ENCODE measurements at regions not wholly inside any gene's neighbourhood (a gene's known extent, or its start where the extent isn't known, plus 50 kb on each side); places are given as distances from the start of the nearest gene placed in this dataset.

GRCh38 chr5:68746643-68747420 is 347.0 kb upstream of the SLC30A5 start:
- no peak for DNase-seq (ENCODE audit: low read depth in 2 of 2)

GRCh38 chr5:68747521-68747920 is 346.3 kb upstream of the SLC30A5 start:
- DNase-seq (ENCODE audit: low read depth in 2 of 2) = no peak

DNA sequence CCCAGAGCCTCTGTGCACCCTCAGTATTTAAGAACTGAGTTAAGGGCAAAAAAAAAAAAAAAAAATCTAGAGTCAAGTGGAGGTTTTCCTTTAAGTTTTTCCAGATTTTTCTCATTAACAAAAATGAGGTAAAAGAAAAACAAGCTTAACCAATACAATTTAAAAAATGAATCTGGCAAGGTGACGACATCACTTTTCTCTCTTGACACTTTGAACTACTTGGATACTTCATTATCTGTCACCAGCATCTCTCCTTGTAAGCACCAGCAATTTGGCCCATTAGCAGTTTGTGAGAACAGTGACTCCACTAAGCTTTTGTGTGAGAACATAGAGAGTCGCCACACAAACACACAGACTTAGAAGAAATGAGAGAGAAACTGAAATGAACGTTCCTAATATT is 345.7 kb upstream of the SLC30A5 start:
- no peak for DNase-seq (ENCODE audit: low read depth in 2 of 2)

DNA sequence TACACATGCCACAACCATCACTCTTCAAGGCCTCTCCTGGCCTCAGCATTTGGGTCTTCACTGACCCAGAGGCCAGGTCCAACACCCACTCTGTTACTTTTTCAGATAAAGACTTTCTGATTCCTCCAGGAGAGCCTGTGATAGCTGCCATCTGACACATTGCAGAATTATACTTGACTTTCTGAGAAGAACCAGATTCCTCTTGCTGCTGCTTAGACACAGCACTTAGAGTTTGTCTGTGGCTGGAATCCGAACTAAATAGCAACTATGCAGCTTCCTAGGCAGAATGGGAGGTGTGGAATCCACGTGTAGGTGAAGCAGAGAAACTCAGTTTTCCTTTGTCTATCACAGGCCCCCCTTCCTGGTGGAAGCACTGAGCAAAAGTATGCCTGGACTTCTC is 344.7 kb upstream of the SLC30A5 start:
- no peak for DNase-seq (ENCODE audit: low read depth in 2 of 2)

- no peak for DNase-seq (ENCODE audit: low read depth in 2 of 2)
These were observed 344.2 kb upstream of the SLC30A5 start for GRCh38 chr5:68749631-68750030.

DNA sequence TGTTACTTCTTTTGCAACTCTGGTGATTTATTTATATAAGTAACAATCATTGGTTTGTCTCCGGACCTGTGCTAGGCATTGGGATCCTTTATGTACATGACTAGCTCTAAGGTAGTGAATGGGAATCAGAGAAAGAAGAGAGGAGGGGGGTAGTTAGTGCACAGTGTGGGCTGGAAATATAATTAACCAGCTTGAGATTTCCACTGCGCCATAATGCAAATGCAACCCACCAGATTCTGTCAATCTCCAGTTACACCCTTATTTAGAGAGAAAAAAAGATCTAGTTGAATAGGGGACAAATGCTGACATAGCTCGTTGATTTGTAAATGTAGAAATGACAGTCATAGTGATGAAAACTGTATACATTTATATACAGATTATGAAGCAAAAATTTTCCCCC is 342.2 kb upstream of the SLC30A5 start:
- no peak for DNase-seq (ENCODE audit: low read depth in 2 of 2)

GRCh38 chr5:68754536-68754935 is 339.3 kb upstream of the SLC30A5 start:
- DNase-seq (ENCODE audit: low read depth in 2 of 2) = no peak

- DNase-seq (ENCODE audit: low read depth in 2 of 2) = no peak
These were observed 338.5 kb upstream of the SLC30A5 start for GRCh38 chr5:68755293-68755692.

GRCh38 chr5:68757006-68757405 is 336.8 kb upstream of the SLC30A5 start:
- DNase-seq (ENCODE audit: low read depth in 2 of 2) = no peak

GRCh38 chr5:68757626-68758212 is 336.1 kb upstream of the SLC30A5 start:
- DNase-seq (ENCODE audit: low read depth in 2 of 2) = no peak

- DNase-seq (ENCODE audit: low read depth in 2 of 2) = no peak
These were observed 334.2 kb upstream of the SLC30A5 start for GRCh38 chr5:68759593-68759992.

GRCh38 chr5:68762201-68762600 is 331.6 kb upstream of the SLC30A5 start:
- DNase-seq (ENCODE audit: low read depth in 2 of 2) = no peak

DNA sequence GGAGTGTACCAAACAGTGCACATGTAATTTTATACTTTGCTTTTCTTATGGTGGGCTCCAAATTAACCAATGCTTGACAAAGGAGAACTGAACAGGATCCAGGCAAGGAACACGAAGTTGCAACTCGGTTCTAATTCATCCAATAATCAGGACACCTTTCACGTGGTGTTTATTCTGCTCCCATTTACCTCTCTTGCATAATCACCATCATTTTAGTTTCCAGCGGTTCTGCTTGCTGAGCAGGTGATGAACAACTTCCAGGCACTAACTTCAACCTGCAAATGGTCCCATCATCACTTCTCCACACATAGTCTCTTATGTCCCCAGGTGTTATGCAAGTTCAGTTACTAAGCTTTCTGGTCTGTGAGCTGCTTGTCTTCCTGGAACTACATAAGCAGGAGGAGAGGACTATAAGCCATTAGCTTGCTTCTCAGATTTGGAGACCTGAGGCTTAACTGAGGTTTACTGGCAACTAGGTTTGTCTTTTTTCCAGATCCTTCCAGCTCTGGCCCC is 326.8 kb upstream of the SLC30A5 start:
- DNase-seq (ENCODE audit: low read depth in 2 of 2) = no peak

DNA sequence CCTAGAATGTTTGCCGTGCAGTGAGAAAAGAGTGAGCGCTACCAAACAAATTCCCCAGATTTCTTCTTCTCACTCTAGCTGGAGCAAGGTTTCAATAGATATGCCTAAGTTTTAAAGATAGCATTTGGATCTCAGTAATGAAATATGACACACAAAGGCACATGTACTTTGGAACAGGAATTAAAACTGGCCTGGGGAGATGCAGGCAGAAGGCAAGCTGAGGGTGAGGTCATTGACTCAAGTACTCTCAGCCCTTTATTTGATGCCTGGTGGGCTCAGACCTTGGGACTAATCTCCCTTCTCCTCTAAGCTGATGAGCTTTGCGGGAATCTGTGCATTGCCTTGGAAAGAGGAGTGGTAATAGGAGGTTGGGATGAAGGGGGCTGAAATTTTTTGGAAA is 323.3 kb upstream of the SLC30A5 start:
- no peak for DNase-seq (ENCODE audit: low read depth in 2 of 2)

DNA sequence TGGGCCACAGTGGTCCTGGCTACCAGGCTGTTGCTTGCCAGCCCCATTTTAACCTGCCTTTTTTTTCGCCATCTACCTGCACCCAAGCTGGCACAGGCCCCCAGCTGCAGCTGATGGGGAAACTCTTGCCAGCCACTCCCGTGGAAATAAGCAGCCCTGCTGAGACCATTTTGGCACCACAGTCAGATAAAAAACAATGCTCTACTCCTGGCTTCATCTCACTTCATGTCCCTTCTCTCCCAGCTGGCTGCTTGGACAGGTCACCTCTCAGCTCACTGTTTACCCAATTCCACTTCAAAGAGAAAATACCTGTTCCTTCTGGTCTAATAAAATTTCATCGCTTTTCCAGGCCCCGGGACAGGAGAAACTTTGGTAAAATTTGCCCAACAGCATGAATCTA is 322.6 kb upstream of the SLC30A5 start:
- no peak for DNase-seq (ENCODE audit: low read depth in 2 of 2)

DNA sequence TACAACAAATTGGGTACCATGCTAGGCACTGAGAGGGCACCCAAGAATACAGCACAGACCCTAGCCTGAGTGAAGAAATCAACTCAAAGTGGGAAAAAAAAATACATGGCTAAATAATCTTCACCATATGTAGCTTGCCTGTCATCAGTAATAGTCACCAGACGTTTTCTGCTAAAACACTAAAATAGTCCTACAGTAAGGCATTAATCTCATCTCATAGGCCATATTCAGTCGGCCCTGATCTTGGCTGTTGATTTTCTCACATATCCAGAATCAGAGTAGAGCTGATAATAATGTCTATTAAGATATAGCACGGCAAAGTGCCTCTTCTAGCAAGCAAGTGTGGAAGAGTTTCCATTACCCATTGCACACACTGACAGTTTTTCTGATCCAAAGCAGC is 322.1 kb upstream of the SLC30A5 start:
- DNase-seq (ENCODE audit: low read depth in 2 of 2) = no peak

GRCh38 chr5:68776381-68776780 is 317.4 kb upstream of the SLC30A5 start:
- DNase-seq (ENCODE audit: low read depth in 2 of 2) = no peak

DNA sequence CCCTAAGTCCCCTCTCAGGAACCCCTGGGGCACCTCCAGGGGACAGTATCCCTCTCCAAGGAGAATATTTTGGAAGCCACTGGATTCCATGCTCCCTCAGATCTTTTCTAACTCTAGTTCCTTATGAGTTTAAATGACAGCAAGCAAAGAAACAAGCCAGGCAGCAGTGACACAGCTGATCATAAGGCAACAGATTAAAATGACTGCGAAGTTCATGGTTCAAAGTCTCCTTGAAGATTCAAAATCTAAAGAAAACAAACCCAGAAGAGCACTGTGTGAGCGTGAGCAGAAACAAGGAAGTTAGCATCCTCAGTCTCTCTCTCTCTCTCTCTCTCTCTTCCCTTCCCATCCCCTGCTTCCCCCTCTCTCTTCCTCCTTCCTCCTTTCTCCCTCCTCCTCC is 316.7 kb upstream of the SLC30A5 start:
- DNase-seq (ENCODE audit: low read depth in 2 of 2) = no peak

DNA sequence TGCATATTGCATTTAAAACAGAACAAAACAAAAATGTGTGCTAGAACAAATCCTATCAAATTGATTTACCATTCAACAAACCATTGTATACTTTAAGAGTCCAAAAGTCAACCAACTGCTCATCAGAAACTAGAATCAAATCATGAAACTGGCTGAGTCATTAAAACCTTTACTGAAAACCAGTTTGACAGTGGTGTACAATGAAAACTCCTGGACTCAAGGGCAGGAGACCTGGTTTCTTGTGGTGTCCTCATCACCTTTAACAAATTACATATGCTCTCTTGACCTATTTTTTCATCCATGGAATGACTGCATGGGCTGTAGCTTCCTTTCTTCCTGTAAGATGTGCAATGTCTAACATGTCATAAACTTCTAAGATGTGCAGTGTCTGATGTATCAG is 315.3 kb upstream of the SLC30A5 start:
- DNase-seq (ENCODE audit: low read depth in 2 of 2) = no peak

DNA sequence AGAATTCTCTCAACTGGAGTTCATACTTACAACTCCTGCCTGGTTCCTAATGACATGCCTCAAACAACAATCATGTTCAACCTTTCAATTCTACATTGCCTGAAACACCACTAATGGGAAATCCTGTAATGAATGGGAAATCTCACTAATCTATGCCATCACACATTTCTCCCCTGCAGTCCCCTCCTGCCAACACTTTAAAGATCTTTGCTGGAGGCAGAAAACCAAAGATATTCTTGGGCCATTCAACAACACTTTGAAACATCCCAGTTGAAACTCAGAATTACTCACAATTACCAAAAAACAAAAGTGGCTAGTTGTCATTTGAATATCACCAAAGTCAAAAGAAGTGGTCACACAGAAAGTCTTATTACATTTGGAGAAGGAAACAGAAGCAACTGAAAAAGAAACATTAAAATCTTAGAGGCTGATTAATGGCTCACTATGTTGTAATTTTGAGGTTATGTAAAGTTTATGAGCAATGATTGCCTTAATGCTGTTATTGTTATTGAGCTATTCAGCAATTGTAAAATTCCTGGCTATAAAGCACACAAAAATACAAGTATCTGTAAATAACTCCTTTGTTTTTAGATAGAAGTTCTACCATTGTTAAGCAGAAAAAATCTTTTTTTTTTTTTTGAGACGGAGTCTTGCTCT is 313.4 kb upstream of the SLC30A5 start:
- no peak for DNase-seq (ENCODE audit: low read depth in 2 of 2)

- no peak for DNase-seq (ENCODE audit: low read depth in 2 of 2)
These were observed 300.7 kb upstream of the SLC30A5 start for GRCh38 chr5:68793074-68793473.

GRCh38 chr5:68793993-68794392 is 299.8 kb upstream of the SLC30A5 start:
- DNase-seq (ENCODE audit: low read depth in 2 of 2) = no peak

- no peak for DNase-seq (ENCODE audit: low read depth in 2 of 2)
These were observed 298.6 kb upstream of the SLC30A5 start for GRCh38 chr5:68795190-68795589.

Data from stimulated activated CD8-positive, alpha-beta memory T cell treated with anti-CD3 and anti-CD28 coated beads, Interleukin-2, amount 100 ng/mL, for 1 hour (primary cell).